ENCODE measurements at regions not wholly inside any gene's neighbourhood (a gene's known extent, or its start where the extent isn't known, plus 50 kb on each side); places are given as distances from the start of the nearest gene placed in this dataset.

- TF ChIP-seq POLR2AphosphoS5 (IDR thresholded peaks at IDR 0.05; ENCODE audit: low read depth, low read length) = no peak
- TF ChIP-seq SIN3A (IDR thresholded peaks at IDR 0.05; ENCODE audit: borderline replicate concordance, insufficient read depth, low read length) = no peak
- TF ChIP-seq REST (IDR thresholded peaks at IDR 0.05; ENCODE audit: insufficient read depth in 1 of 2, low read depth in 2 of 2, low read length in 2 of 2) = no peak
- TF ChIP-seq FOXP2 (optimal IDR thresholded peaks at IDR 0.05; ENCODE audit: borderline replicate concordance, extremely low read depth, extremely low read length, insufficient read depth) = no peak
- no peak for TF ChIP-seq TAF1 (IDR thresholded peaks at IDR 0.05; ENCODE audit: borderline replicate concordance, insufficient read depth, low read length)
These were observed 249.2 kb upstream of the GSE1 start for GRCh38 chr16:85363881-85364280.

- no peak for TF ChIP-seq SIN3A (IDR thresholded peaks at IDR 0.05; ENCODE audit: borderline replicate concordance, insufficient read depth, low read length)
- TF ChIP-seq FOXP2 (optimal IDR thresholded peaks at IDR 0.05; ENCODE audit: borderline replicate concordance, extremely low read depth, extremely low read length, insufficient read depth) = no peak
- no peak for TF ChIP-seq TAF1 (IDR thresholded peaks at IDR 0.05; ENCODE audit: borderline replicate concordance, insufficient read depth, low read length)
- no peak for TF ChIP-seq REST (IDR thresholded peaks at IDR 0.05; ENCODE audit: insufficient read depth in 1 of 2, low read depth in 2 of 2, low read length in 2 of 2)
- no peak for TF ChIP-seq POLR2AphosphoS5 (IDR thresholded peaks at IDR 0.05; ENCODE audit: low read depth, low read length)
These were observed 248.6 kb upstream of the GSE1 start for GRCh38 chr16:85364323-85365040.

GRCh38 chr16:85365120-85365519 is 248.0 kb upstream of the GSE1 start:
- TF ChIP-seq REST (IDR thresholded peaks at IDR 0.05; ENCODE audit: insufficient read depth in 1 of 2, low read depth in 2 of 2, low read length in 2 of 2) (no peak), TAF1 (IDR thresholded peaks at IDR 0.05; ENCODE audit: borderline replicate concordance, insufficient read depth, low read length) (no peak)

GRCh38 chr16:85366031-85366763 is 246.9 kb upstream of the GSE1 start:
- TF ChIP-seq FOXP2 (optimal IDR thresholded peaks at IDR 0.05; ENCODE audit: borderline replicate concordance, extremely low read depth, extremely low read length, insufficient read depth) (no peak), POLR2AphosphoS5 (IDR thresholded peaks at IDR 0.05; ENCODE audit: low read depth, low read length) (no peak), SIN3A (IDR thresholded peaks at IDR 0.05; ENCODE audit: borderline replicate concordance, insufficient read depth, low read length) (no peak), TAF1 (IDR thresholded peaks at IDR 0.05; ENCODE audit: borderline replicate concordance, insufficient read depth, low read length) (no peak), REST (IDR thresholded peaks at IDR 0.05; ENCODE audit: insufficient read depth in 1 of 2, low read depth in 2 of 2, low read length in 2 of 2) (no peak)
